ENCODE measurements at regions not wholly inside any gene's neighbourhood (a gene's known extent, or its start where the extent isn't known, plus 50 kb on each side); places are given as distances from the start of the nearest gene placed in this dataset.

DNA sequence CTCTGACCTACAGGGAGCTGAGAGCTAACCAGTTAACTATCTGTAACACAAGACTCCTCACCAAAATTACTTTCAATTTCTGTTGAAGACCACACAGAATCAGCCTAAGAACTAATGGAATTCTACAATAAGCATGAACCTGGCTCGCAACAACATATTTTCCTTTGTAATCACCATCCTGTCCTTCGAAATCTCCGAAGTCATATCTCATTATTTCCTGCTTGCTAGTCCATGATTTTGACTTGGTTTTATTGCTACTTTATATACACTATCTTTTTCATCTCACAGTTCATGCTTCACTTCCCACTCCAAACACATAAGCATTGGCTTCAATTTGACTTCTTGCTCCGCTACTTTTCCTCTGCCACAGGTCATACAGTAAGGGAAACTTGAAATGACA, 405.8 kb upstream of the FKBP1C start:
- H3K4me1 ChIP-seq (ENCODE audit: control insufficient read depth, insufficient read depth, low read length), result no peaks in the 10 kb centered on the region
- ChIA-PET POLR2A (no interaction called here), CTCF (no interaction called here)
- no peak for ATAC-seq
- H3K36me3 ChIP-seq (ENCODE audit: control insufficient read depth, insufficient read depth, low read length), result no peaks in the 10 kb centered on the region
- H3K27ac ChIP-seq (ENCODE audit: low read length), result no peak overlapping the region
- no peaks in the 10 kb centered on the region for H3K9me3 ChIP-seq (ENCODE audit: control insufficient read depth, insufficient read depth, low read depth, low read length)
- intact Hi-C loops (cut with micrococcal nuclease; ENCODE audit: unreplicated experiment) (no loop called here), in situ Hi-C loops (cut with HindIII; ENCODE audit: low pct_unique_long_range_greater_than_20kb, low sequenced_read_pairs) (no loop called here)
- DNase-seq (ENCODE audit: low read depth, low spot score), result no peak
- no peaks in the 10 kb centered on the region for H3K27me3 ChIP-seq (ENCODE audit: control insufficient read depth, insufficient read depth, low read length)
- TF ChIP-seq SIN3A (IDR thresholded peaks at IDR 0.05; ENCODE audit: borderline replicate concordance, insufficient read depth, low read depth, low read length) (no peak), POLR2AphosphoS5 (IDR thresholded peaks at IDR 0.05; ENCODE audit: low read depth, low read length) (no peak)
- H3K4me3 ChIP-seq (ENCODE audit: low read depth in 2 of 2, low read length in 2 of 2), result no peak overlapping the region
- no TSS peak for BruUV-seq (replicated peaks)

DNA sequence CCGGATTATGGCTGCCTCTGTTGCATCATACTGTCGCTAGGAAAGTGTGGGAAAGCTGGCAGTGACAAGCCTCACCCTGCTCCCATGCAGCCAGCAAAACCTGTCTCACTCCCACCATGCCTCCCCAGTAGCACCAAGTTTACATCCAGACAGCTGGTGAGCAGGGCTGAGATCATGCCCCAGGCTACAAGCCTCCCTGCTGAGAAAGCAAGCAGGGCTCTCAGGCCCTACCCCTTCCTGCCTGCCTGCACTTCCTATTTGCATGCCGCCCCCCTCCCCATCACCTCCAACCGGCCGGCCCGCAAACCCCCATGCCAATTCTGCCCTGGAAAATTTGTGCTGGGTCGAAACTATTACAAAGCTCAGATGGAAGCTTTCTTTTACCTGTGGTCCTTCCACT, 408.2 kb upstream of the FKBP1C start:
- ChIA-PET POLR2A (no interaction called here), CTCF (no interaction called here)
- Histone ChIP-seq H3K9me3 (ENCODE audit: control insufficient read depth, insufficient read depth, low read depth, low read length) (no peaks in the 10 kb centered on the region), H3K36me3 (ENCODE audit: control insufficient read depth, insufficient read depth, low read length) (no peaks in the 10 kb centered on the region), H3K4me1 (ENCODE audit: control insufficient read depth, insufficient read depth, low read length) (no peaks in the 10 kb centered on the region), H3K4me3 (ENCODE audit: low read depth in 2 of 2, low read length in 2 of 2) (no peak overlapping the region), H3K27me3 (ENCODE audit: control insufficient read depth, insufficient read depth, low read length) (no peaks in the 10 kb centered on the region), H3K27ac (ENCODE audit: low read length) (no peak overlapping the region)
- BruUV-seq (replicated peaks), result no TSS peak
- TF ChIP-seq POLR2AphosphoS5 (IDR thresholded peaks at IDR 0.05; ENCODE audit: low read depth, low read length) (no peak), TCF7L2 (IDR thresholded peaks at IDR 0.05; ENCODE audit: low read depth, low read length) (no peak), SIN3A (IDR thresholded peaks at IDR 0.05; ENCODE audit: borderline replicate concordance, insufficient read depth, low read depth, low read length) (no peak)
- TF ChIP-seq, protein P1, sequence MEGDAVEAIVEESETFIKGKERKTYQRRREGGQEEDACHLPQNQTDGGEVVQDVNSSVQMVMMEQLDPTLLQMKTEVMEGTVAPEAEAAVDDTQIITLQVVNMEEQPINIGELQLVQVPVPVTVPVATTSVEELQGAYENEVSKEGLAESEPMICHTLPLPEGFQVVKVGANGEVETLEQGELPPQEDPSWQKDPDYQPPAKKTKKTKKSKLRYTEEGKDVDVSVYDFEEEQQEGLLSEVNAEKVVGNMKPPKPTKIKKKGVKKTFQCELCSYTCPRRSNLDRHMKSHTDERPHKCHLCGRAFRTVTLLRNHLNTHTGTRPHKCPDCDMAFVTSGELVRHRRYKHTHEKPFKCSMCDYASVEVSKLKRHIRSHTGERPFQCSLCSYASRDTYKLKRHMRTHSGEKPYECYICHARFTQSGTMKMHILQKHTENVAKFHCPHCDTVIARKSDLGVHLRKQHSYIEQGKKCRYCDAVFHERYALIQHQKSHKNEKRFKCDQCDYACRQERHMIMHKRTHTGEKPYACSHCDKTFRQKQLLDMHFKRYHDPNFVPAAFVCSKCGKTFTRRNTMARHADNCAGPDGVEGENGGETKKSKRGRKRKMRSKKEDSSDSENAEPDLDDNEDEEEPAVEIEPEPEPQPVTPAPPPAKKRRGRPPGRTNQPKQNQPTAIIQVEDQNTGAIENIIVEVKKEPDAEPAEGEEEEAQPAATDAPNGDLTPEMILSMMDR (IDR thresholded peaks at IDR 0.05), result no peak
- TF ChIP-seq, protein P2, sequence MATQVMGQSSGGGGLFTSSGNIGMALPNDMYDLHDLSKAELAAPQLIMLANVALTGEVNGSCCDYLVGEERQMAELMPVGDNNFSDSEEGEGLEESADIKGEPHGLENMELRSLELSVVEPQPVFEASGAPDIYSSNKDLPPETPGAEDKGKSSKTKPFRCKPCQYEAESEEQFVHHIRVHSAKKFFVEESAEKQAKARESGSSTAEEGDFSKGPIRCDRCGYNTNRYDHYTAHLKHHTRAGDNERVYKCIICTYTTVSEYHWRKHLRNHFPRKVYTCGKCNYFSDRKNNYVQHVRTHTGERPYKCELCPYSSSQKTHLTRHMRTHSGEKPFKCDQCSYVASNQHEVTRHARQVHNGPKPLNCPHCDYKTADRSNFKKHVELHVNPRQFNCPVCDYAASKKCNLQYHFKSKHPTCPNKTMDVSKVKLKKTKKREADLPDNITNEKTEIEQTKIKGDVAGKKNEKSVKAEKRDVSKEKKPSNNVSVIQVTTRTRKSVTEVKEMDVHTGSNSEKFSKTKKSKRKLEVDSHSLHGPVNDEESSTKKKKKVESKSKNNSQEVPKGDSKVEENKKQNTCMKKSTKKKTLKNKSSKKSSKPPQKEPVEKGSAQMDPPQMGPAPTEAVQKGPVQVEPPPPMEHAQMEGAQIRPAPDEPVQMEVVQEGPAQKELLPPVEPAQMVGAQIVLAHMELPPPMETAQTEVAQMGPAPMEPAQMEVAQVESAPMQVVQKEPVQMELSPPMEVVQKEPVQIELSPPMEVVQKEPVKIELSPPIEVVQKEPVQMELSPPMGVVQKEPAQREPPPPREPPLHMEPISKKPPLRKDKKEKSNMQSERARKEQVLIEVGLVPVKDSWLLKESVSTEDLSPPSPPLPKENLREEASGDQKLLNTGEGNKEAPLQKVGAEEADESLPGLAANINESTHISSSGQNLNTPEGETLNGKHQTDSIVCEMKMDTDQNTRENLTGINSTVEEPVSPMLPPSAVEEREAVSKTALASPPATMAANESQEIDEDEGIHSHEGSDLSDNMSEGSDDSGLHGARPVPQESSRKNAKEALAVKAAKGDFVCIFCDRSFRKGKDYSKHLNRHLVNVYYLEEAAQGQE (IDR thresholded peaks at IDR 0.05; ENCODE audit: insufficient read depth in 1 of 2, low read depth in 2 of 2, low read length in 1 of 2), result no peak
- DNase-seq (ENCODE audit: low read depth, low spot score) (no peak), ATAC-seq (no peak)
- in situ Hi-C loops (cut with HindIII; ENCODE audit: low pct_unique_long_range_greater_than_20kb, low sequenced_read_pairs) (no loop called here), intact Hi-C loops (cut with micrococcal nuclease; ENCODE audit: unreplicated experiment) (no loop called here)

DNA sequence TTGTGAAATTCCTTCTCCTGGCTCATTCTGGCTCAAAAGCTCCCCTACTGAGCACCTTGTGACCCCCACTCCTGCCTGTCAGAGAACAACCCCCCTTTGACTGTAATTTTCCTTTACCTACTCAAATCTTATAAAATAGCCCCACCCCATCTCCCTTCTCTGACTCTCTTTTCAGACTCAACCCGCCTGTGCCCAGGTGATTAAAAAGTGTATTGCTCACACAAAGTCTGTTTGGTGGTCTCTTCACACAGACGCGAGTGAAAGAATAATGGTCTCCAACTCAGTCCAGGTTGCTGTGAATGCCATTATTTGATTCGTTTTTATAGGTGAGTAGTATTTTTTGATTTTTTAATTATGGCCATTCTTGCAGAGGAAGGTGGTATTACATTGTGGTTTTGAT, 414.1 kb upstream of the FKBP1C start:
- CTCF ChIA-PET, result no interaction called here
- intact Hi-C loops (cut with micrococcal nuclease; ENCODE audit: unreplicated experiment), result no loop called here
- no peak for ATAC-seq
- Histone ChIP-seq H3K9me3 (ENCODE audit: control insufficient read depth, insufficient read depth, low read depth, low read length) (no peaks in the 10 kb centered on the region), H3K4me1 (ENCODE audit: control insufficient read depth, insufficient read depth, low read length) (no peaks in the 10 kb centered on the region), H3K4me3 (ENCODE audit: low read depth in 2 of 2, low read length in 2 of 2) (no peak overlapping the region), H3K36me3 (ENCODE audit: control insufficient read depth, insufficient read depth, low read length) (no peaks in the 10 kb centered on the region), H3K27ac (ENCODE audit: low read length) (no peak overlapping the region), H3K27me3 (ENCODE audit: control insufficient read depth, insufficient read depth, low read length) (no peaks in the 10 kb centered on the region)
- no TSS peak for BruUV-seq (replicated peaks)
- DNase-seq (ENCODE audit: low read depth, low spot score), result no peak
- POLR2A ChIA-PET, result no interaction called here
- in situ Hi-C loops (cut with HindIII; ENCODE audit: low pct_unique_long_range_greater_than_20kb, low sequenced_read_pairs), result no loop called here
- TF ChIP-seq SIN3A (IDR thresholded peaks at IDR 0.05; ENCODE audit: borderline replicate concordance, insufficient read depth, low read depth, low read length) (no peak), TCF7L2 (IDR thresholded peaks at IDR 0.05; ENCODE audit: low read depth, low read length) (no peak), POLR2AphosphoS5 (IDR thresholded peaks at IDR 0.05; ENCODE audit: low read depth, low read length) (no peak)
- TF ChIP-seq, protein P2 (IDR thresholded peaks at IDR 0.05; ENCODE audit: insufficient read depth in 1 of 2, low read depth in 2 of 2, low read length in 1 of 2), result no peak
- TF ChIP-seq, protein P1 (IDR thresholded peaks at IDR 0.05), result no peak
